ENCODE measurements at regions not wholly inside any gene's neighbourhood (a gene's known extent, or its start where the extent isn't known, plus 50 kb on each side); places are given as distances from the start of the nearest gene placed in this dataset.

- TF ChIP-seq CTCF (IDR thresholded peaks at IDR 0.05), result no peak
- TF ChIP-seq POLR2A (IDR thresholded peaks at IDR 0.05), result no peak
Observed at GRCh38 chr16:64499211-64499610, 622.7 kb downstream of the CDH11 start.
